ENCODE measurements at regions not wholly inside any gene's neighbourhood (a gene's known extent, or its start where the extent isn't known, plus 50 kb on each side); places are given as distances from the start of the nearest gene placed in this dataset.
"Not testable (repeated sequence)": the region's sequence is repeated elsewhere in the genome, so short reads cannot be mapped to it uniquely, and the experiment has no call there.

DNA sequence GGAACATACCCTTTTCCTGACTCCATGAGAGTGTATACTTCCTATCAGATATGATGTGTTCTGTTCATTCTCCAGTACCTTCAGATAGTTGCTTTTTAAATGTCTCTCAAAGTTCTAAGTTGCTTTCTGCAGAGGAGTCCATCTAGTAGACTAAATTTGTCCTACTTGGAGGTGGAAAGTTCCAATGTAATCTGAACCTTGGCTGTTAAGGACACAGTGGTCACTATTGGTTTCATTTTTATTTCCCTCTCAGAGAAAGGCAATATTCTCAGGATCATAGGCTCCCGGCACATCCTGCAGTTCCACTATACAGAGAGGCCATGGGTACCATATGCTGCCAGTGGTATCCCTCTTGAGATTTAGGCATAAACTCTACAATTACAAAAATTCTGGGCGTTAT is 634.6 kb downstream of the LRRC70 start:
- H3K4me3 ChIP-seq (ENCODE audit: low read depth, low read length): no peak overlapping the region
- no peak for DNase-seq (ENCODE audit: low read depth)
- TF ChIP-seq POLR2A (IDR thresholded peaks at IDR 0.05; ENCODE audit: extremely low read depth, insufficient read length) (no peak), MYC (IDR thresholded peaks at IDR 0.05; ENCODE audit: low read depth, low read length) (no peak)
- TF ChIP-seq, protein P1, sequence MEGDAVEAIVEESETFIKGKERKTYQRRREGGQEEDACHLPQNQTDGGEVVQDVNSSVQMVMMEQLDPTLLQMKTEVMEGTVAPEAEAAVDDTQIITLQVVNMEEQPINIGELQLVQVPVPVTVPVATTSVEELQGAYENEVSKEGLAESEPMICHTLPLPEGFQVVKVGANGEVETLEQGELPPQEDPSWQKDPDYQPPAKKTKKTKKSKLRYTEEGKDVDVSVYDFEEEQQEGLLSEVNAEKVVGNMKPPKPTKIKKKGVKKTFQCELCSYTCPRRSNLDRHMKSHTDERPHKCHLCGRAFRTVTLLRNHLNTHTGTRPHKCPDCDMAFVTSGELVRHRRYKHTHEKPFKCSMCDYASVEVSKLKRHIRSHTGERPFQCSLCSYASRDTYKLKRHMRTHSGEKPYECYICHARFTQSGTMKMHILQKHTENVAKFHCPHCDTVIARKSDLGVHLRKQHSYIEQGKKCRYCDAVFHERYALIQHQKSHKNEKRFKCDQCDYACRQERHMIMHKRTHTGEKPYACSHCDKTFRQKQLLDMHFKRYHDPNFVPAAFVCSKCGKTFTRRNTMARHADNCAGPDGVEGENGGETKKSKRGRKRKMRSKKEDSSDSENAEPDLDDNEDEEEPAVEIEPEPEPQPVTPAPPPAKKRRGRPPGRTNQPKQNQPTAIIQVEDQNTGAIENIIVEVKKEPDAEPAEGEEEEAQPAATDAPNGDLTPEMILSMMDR (IDR thresholded peaks at IDR 0.05; ENCODE audit: low read depth, low read length): no peak
- TF ChIP-seq, protein P2, sequence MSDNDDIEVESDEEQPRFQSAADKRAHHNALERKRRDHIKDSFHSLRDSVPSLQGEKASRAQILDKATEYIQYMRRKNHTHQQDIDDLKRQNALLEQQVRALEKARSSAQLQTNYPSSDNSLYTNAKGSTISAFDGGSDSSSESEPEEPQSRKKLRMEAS (IDR thresholded peaks at IDR 0.05; ENCODE audit: low read depth, low read length): no peak

DNA sequence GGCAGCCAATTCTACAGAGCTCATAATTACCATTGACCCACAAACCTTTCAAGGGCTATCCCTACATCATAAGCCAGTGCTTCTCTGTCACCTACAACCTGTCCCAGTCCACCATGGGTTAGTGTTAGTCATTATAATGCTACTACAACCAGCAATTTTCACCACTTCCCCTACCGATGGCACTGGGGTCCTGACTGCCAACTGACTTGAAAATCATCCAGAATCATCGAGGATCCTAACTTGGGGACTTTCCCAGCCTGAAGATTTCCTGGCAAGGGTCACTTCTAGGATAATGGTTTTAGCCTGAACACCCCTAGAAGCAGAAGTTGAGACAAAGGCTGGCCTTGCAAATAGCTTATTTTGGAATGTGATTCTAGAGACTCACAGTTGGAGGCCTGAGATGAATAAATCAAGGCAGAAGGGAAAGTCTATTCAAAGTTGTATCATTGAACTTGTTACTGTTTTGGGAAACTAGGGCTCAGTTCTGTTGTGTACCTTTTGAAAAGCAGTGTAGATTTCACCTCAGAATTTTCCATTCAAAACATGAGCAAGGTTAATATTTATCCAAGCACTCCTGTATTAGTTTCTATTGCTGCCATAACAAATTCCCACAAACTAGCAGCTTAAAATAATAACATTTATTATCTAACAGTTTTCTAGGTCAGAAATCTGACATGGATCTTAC is 633.0 kb downstream of the LRRC70 start:
- DNase-seq (ENCODE audit: low read depth): no peak
- TF ChIP-seq, protein P2 (IDR thresholded peaks at IDR 0.05; ENCODE audit: low read depth, low read length): no peak
- TF ChIP-seq POLR2A (IDR thresholded peaks at IDR 0.05; ENCODE audit: extremely low read depth, insufficient read length): no peak
- TF ChIP-seq, protein P1 (IDR thresholded peaks at IDR 0.05; ENCODE audit: low read depth, low read length): no peak
- TF ChIP-seq MYC (IDR thresholded peaks at IDR 0.05; ENCODE audit: low read depth, low read length): no peak
- H3K4me3 ChIP-seq (ENCODE audit: low read depth, low read length): no peak overlapping the region

DNA sequence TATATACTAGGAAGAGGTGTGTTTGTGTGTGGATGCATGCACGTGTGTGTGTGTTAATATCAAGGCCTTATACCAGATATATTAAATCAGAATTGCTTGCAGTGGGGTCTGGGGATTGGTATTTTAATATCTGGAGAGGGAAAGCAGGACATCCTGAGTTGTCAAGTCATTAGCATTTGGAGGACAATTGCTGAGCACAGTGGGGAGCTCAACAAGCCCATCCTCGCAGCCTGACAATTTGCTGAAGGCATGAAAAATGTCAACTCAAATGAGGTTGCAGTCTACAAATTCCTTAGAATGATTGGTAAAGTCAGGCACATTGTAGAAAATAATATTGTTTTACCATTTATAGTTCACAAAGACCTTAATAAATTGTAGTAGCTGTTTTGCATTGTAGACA is 627.4 kb downstream of the LRRC70 start:
- no peak for DNase-seq (ENCODE audit: low read depth)
- TF ChIP-seq, protein P1 (IDR thresholded peaks at IDR 0.05; ENCODE audit: low read depth, low read length): no peak
- no peak for TF ChIP-seq MYC (IDR thresholded peaks at IDR 0.05; ENCODE audit: low read depth, low read length)
- TF ChIP-seq POLR2A (IDR thresholded peaks at IDR 0.05; ENCODE audit: extremely low read depth, insufficient read length): no peak
- TF ChIP-seq, protein P2 (IDR thresholded peaks at IDR 0.05; ENCODE audit: low read depth, low read length): no peak

DNA sequence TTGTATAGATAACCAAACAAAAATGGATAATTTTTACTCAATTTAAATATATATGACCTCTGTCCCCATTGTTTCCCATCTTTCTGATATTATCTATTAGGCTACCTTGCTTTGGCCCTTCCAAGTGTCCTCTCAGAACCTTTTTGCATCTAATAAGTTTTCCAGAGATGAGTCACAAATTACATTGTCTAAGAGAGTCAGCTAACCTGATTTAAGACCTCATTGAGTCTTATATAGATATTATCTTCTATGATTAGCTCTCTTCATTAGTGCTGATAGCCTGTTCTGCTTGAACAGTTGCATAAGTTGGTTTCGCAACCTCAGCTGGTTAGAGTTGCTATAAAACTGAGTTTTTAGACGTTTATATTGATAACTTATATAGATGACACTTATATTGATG is 623.1 kb downstream of the LRRC70 start:
- DNase-seq (ENCODE audit: low read depth): no peak
- H3K4me3 ChIP-seq (ENCODE audit: low read depth, low read length): no peak overlapping the region
- no peak for TF ChIP-seq POLR2A (IDR thresholded peaks at IDR 0.05; ENCODE audit: extremely low read depth, insufficient read length)
- TF ChIP-seq, protein P2 (IDR thresholded peaks at IDR 0.05; ENCODE audit: low read depth, low read length): no peak
- TF ChIP-seq, protein P1 (IDR thresholded peaks at IDR 0.05; ENCODE audit: low read depth, low read length): no peak
- no peak for TF ChIP-seq MYC (IDR thresholded peaks at IDR 0.05; ENCODE audit: low read depth, low read length)

More for the DNA sequence above, 627.4 kb downstream of the LRRC70 start:
- H3K4me3 ChIP-seq (ENCODE audit: low read depth, low read length): no peak overlapping the region

DNA sequence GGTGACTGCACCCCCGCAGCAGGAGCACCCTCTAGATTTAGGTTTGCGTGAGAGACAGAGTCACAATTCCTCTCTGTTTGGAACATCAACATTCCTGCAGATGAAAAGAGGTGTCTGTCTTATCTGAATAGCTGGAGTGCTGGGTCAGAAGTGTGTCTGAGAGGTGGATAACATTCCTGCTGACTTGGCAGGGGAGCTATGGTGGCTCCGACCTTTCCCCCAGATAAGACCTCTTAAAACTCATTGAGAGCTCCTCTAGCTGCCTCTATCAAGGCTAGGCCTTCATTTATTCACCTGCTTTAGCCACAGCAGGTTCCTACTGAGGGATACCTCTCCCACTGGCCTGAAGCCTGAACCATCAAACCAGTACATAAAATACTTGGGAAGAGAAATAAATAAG is 615.5 kb downstream of the LRRC70 start:
- H3K4me3 ChIP-seq (ENCODE audit: low read depth, low read length): no peak overlapping the region
- DNase-seq (ENCODE audit: low read depth): no peak
- TF ChIP-seq, protein P2 (IDR thresholded peaks at IDR 0.05; ENCODE audit: low read depth, low read length): no peak
- TF ChIP-seq MYC (IDR thresholded peaks at IDR 0.05; ENCODE audit: low read depth, low read length) (no peak), POLR2A (IDR thresholded peaks at IDR 0.05; ENCODE audit: extremely low read depth, insufficient read length) (no peak)
- TF ChIP-seq, protein P1 (IDR thresholded peaks at IDR 0.05; ENCODE audit: low read depth, low read length): no peak

DNA sequence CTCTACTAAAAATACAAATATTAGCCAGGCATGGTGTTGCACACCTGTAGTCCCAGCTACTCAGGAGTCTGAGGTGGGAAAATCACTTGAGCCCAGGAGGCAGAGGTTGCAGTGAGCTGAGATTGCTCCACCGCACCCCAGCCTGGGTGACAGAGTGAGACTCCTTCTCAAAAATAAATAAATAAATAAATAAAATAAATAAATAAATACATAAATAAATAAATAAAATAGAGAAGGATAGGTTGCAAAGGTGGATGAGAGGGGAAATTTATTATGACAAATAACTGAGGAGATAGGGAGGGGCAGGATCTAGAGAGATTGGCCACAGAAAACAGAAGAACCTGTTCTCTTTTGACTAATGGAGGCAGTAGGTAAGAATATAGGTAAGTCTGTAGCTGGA is 601.6 kb downstream of the LRRC70 start:
- DNase-seq (ENCODE audit: low read depth); H3K4me3 ChIP-seq (ENCODE audit: low read depth, low read length): not testable (repeated sequence)
